ENCODE measurements at regions not wholly inside any gene's neighbourhood (a gene's known extent, or its start where the extent isn't known, plus 50 kb on each side); places are given as distances from the start of the nearest gene placed in this dataset.

- WGBS (ENCODE audit: insufficient coverage, low coverage, missing lambda C conversion rate) = 8% methylated on average over 2 of the region's 2 CpGs
- Histone ChIP-seq H3K4me1 (replicated peaks in 1 of 2; ENCODE audit: control insufficient read depth in 2 of 2, insufficient read depth in 2 of 2, low read length in 2 of 2) (no peaks in the 10 kb centered on the region), H2AFZ (ENCODE audit: low read depth, low read length) (no peak overlapping the region), H3K4me3 (no peak overlapping the region), H3K9me3 (replicated peaks; ENCODE audit: control insufficient read depth, insufficient read depth, low read depth, low read length) (no peaks in the 10 kb centered on the region), H3K9ac (ENCODE audit: insufficient read depth in 1 of 2, low read depth in 2 of 2, low read length in 2 of 2) (no peak overlapping the region), H3K27ac (ENCODE audit: extremely low read depth, low read depth, low read length) (no peak overlapping the region), H4K20me1 (replicated peaks; ENCODE audit: control insufficient read depth, insufficient read depth, low read length) (no peaks in the 10 kb centered on the region), H3K4me2 (ENCODE audit: insufficient read depth, low read length) (no peak overlapping the region), H3K79me2 (ENCODE audit: control insufficient read depth, insufficient read depth, low read length) (no peaks in the 10 kb centered on the region), H3K27me3 (ENCODE audit: control insufficient read depth in 2 of 2, insufficient read depth in 2 of 2, low read length in 2 of 2) (peaks cover 0 to 8% of the 10 kb centered on the region in 2 experiments; a peak in 1 of 5 replicates), H3K36me3 (ENCODE audit: control insufficient read depth, insufficient read depth, low read length) (no peaks in the 10 kb centered on the region), H3K9me1 (ENCODE audit: control insufficient read depth, insufficient read depth, low read length) (no peaks in the 10 kb centered on the region)
- TF ChIP-seq ZBTB49 (CRISPR knock-in tag; IDR thresholded peaks at IDR 0.05; ENCODE audit: borderline replicate concordance) (no peak), TFE3 (CRISPR knock-in tag; IDR thresholded peaks at IDR 0.05) (peak; percentile 55)
- ATAC-seq = no peak
- intact Hi-C loops (cut with micrococcal nuclease) = no loop called here
- POLR2A ChIA-PET = interaction anchor here (0.7 kb wide), 1 partner anchor 11 kb away, joined by 4 read pairs; no protein-coding TSS in a partner anchor
- DNase-seq (ENCODE audit: extremely low read depth in 1 of 4, low spot score in 3 of 4) = no peak
- in situ Hi-C loops (cut with MboI) = no loop called here
- no peak for FAIRE-seq
- no TSS peak for BruUV-seq (replicated peaks)
- CTCF ChIA-PET (ENCODE audit: low intra/inter-chr PET ratio) = no interaction called here
These were observed 170.9 kb downstream of the FGF1 start for GRCh38 chr5:142515036-142515435.

All from K562 (cell line).